ENCODE measurements at regions not wholly inside any gene's neighbourhood (a gene's known extent, or its start where the extent isn't known, plus 50 kb on each side); places are given as distances from the start of the nearest gene placed in this dataset.

DNA sequence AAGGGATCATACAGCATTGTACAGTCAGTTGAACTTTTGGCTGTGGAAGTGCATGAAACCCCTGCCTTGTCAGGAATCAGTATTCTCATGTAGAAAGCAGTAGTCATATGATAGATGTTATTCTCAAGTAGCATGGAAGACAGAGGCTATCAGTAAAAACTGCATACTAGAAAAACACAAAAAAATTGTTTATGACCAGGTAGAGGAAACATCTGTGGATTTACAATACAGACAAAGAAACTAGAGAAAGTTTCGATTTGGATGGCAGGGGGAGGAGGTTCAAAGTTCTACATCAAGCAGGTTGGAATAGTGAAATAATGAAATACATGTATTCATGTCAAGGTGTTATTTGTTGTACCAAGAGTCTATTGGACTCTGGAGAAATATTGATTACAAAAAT lies 212.3 kb upstream of the DDI1 start:
- no peak for DNase-seq
- H3K27me3 ChIP-seq (replicated peaks): no peaks in the 10 kb centered on the region
- no peak overlapping the region for H3K27ac ChIP-seq
- no peak overlapping the region for H3K4me3 ChIP-seq (ENCODE audit: low read depth, low read length)
- TF ChIP-seq CTCF (IDR thresholded peaks at IDR 0.05; ENCODE audit: low read depth, low read length, missing control alignments): no peak
- in situ Hi-C loops (cut with HindIII; ENCODE audit: low pct_ligation_motif_present, low sequenced_read_pairs): no loop called here
- H3K36me3 ChIP-seq (replicated peaks): no peaks in the 10 kb centered on the region

DNA sequence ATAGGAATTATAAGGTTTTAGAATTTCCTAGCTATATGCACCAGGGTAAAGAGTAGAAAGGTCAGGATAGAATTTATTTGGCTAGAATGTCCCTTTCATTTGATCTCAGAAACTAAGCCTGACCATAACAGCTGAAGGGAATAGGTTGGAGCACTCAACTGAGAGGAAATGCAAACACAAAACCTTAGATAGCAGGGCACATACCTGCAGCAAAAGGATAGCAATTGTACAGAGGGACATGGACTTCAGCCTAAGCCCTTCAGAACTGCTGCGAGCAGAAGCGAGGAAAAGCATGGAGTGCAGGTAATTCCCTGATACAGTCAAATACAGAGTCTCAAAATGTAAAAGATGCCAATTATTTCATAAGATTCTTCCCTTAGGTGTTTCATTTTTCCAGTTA lies 211.0 kb upstream of the DDI1 start:
- H3K4me3 ChIP-seq (ENCODE audit: low read depth, low read length): no peak overlapping the region
- DNase-seq: no peak
- no peak for TF ChIP-seq CTCF (IDR thresholded peaks at IDR 0.05; ENCODE audit: low read depth, low read length, missing control alignments)
- no peak overlapping the region for H3K27ac ChIP-seq
- no peaks in the 10 kb centered on the region for H3K27me3 ChIP-seq (replicated peaks)
- in situ Hi-C loops (cut with HindIII; ENCODE audit: low pct_ligation_motif_present, low sequenced_read_pairs): no loop called here
- no peaks in the 10 kb centered on the region for H3K36me3 ChIP-seq (replicated peaks)

DNA sequence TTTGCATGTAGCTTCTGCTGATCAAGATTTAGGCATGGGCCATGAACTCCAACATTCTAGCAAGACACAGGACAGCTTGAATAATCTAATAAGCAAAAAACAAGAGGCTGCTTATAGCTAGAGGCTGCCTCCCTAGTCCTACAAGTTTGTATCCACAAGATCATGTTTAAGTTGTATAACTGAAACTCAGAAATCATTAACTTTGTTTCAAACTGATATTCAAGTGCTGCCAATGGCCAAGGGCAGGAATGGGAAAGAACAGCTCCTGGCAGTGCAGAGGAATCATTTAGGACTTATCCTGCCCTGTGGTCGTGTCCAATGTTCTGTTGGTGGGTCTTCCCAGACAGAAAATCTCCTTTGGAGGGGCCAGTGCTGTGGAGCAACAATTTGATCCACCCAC lies 209.6 kb upstream of the DDI1 start:
- no peak for DNase-seq
- TF ChIP-seq CTCF (IDR thresholded peaks at IDR 0.05; ENCODE audit: low read depth, low read length, missing control alignments): no peak
- in situ Hi-C loops (cut with HindIII; ENCODE audit: low pct_ligation_motif_present, low sequenced_read_pairs): no loop called here
- Histone ChIP-seq H3K27ac (no peak overlapping the region), H3K4me3 (ENCODE audit: low read depth, low read length) (no peak overlapping the region), H3K36me3 (replicated peaks) (no peaks in the 10 kb centered on the region), H3K27me3 (replicated peaks) (no peaks in the 10 kb centered on the region)

- Histone ChIP-seq H3K27me3 (replicated peaks) (no peaks in the 10 kb centered on the region), H3K27ac (no peak overlapping the region), H3K4me3 (ENCODE audit: low read depth, low read length) (no peak overlapping the region), H3K36me3 (replicated peaks) (no peaks in the 10 kb centered on the region)
- TF ChIP-seq CTCF (IDR thresholded peaks at IDR 0.05; ENCODE audit: low read depth, low read length, missing control alignments): no peak
- in situ Hi-C loops (cut with HindIII; ENCODE audit: low pct_ligation_motif_present, low sequenced_read_pairs): no loop called here
- DNase-seq: no peak
Measured at GRCh38 chr11:103829596-103829995, 206.8 kb upstream of the DDI1 start.

DNA sequence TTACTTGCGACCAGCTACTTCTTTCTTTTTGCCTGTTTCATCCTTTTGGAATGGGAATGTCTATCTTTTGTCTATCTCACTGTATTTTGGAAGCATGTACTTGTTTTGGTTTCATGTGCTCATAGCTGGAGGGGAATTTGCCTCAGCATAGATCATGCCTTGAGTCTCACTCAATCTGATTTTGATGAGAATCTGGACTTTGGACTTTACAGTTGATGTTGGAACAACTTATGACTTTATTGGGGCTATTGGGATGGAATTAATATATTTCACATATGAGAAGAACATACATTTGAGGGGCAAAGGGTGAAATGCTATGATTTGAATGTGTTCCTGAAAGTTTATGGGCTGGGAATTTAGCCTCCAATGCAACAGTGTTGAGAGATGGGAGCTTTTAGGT lies 206.2 kb upstream of the DDI1 start:
- no peak for TF ChIP-seq CTCF (IDR thresholded peaks at IDR 0.05; ENCODE audit: low read depth, low read length, missing control alignments)
- H3K4me3 ChIP-seq (ENCODE audit: low read depth, low read length): no peak overlapping the region
- H3K36me3 ChIP-seq (replicated peaks): no peaks in the 10 kb centered on the region
- no peak for DNase-seq
- in situ Hi-C loops (cut with HindIII; ENCODE audit: low pct_ligation_motif_present, low sequenced_read_pairs): no loop called here
- H3K27ac ChIP-seq: no peak overlapping the region
- H3K27me3 ChIP-seq (replicated peaks): no peaks in the 10 kb centered on the region

DNA sequence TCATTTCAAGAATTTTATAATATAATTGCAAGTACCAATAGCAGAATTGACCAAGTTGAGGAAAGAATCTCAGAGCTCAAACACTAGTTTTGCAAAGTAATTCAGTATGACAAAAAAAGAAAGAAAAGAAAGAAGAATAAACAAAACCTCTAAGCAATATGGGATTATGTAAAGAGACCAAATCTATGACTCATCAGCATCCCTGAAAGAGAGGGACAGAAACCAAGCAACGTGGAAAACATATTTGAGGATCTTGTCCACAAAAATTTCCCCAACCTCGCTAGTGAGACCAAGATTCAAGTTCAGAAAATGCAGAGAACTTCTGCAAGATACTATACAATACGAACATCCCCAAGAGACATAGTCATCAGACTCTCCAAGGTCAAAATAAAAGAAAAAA lies 203.7 kb upstream of the DDI1 start:
- in situ Hi-C loops (cut with HindIII; ENCODE audit: low pct_ligation_motif_present, low sequenced_read_pairs): no loop called here

More for the DNA sequence above, 203.7 kb upstream of the DDI1 start:
- TF ChIP-seq CTCF (IDR thresholded peaks at IDR 0.05; ENCODE audit: low read depth, low read length, missing control alignments): no peak
- Histone ChIP-seq H3K36me3 (replicated peaks) (no peaks in the 10 kb centered on the region), H3K27me3 (replicated peaks) (no peaks in the 10 kb centered on the region), H3K27ac (no peak overlapping the region), H3K4me3 (ENCODE audit: low read depth, low read length) (no peak overlapping the region)
- DNase-seq: peak; percentile 33
